ENCODE measurements at regions not wholly inside any gene's neighbourhood (a gene's known extent, or its start where the extent isn't known, plus 50 kb on each side); places are given as distances from the start of the nearest gene placed in this dataset.

GRCh38 chr2:2974982-2975381, 402.6 kb downstream of the EIPR1 start:
- Histone ChIP-seq H3K4me3 (no peak overlapping the region), H3K36me3 (no peaks in the 10 kb centered on the region), H3K9me3 (replicated peaks) (peaks cover 8% of the 10 kb centered on the region; the same call in 1 of the 2 replicates), H3K4me1 (replicated peaks) (no peaks in the 10 kb centered on the region), H3K27ac (no peak overlapping the region), H3K27me3 (replicated peaks) (no peaks in the 10 kb centered on the region)
- no peak for DNase-seq (ENCODE audit: low read depth in 1 of 2, low spot score in 2 of 2)

- Histone ChIP-seq H3K27me3 (replicated peaks) (no peaks in the 10 kb centered on the region), H3K4me1 (replicated peaks) (no peaks in the 10 kb centered on the region), H3K9me3 (replicated peaks) (no peaks in the 10 kb centered on the region; the same call in 1 of the 2 replicates), H3K36me3 (no peaks in the 10 kb centered on the region), H3K27ac (no peak overlapping the region), H3K4me3 (no peak overlapping the region)
- DNase-seq (ENCODE audit: low read depth in 1 of 2, low spot score in 2 of 2) = no peak
These were observed 417.0 kb downstream of the EIPR1 start for GRCh38 chr2:2960441-2961133.

GRCh38 chr2:2950403-2950952, 427.1 kb downstream of the EIPR1 start:
- H3K27me3 ChIP-seq (replicated peaks) = no peaks in the 10 kb centered on the region
- DNase-seq (ENCODE audit: low read depth in 1 of 2, low spot score in 2 of 2) = no peak
- H3K4me3 ChIP-seq = no peak overlapping the region
- H3K9me3 ChIP-seq (replicated peaks) = peaks cover 2% of the 10 kb centered on the region; the same call in 1 of the 2 replicates
- H3K27ac ChIP-seq = no peak overlapping the region
- no peaks in the 10 kb centered on the region for H3K4me1 ChIP-seq (replicated peaks)
- no peaks in the 10 kb centered on the region for H3K36me3 ChIP-seq

GRCh38 chr2:2947406-2947805, 430.2 kb downstream of the EIPR1 start:
- no peak for DNase-seq (ENCODE audit: low read depth in 1 of 2, low spot score in 2 of 2)
- Histone ChIP-seq H3K4me1 (replicated peaks) (no peaks in the 10 kb centered on the region), H3K9me3 (replicated peaks) (peaks cover 5% of the 10 kb centered on the region), H3K27ac (no peak overlapping the region), H3K36me3 (no peaks in the 10 kb centered on the region), H3K27me3 (replicated peaks) (no peaks in the 10 kb centered on the region), H3K4me3 (no peak overlapping the region)

- H3K9me3 ChIP-seq (replicated peaks) = peaks cover 12% of the 10 kb centered on the region
- H3K27ac ChIP-seq = no peak overlapping the region
- no peak for DNase-seq (ENCODE audit: low read depth in 1 of 2, low spot score in 2 of 2)
These were observed 434.7 kb downstream of the EIPR1 start for GRCh38 chr2:2942906-2943305.

GRCh38 chr2:2942225-2942624, 435.4 kb downstream of the EIPR1 start:
- no peak for DNase-seq (ENCODE audit: low read depth in 1 of 2, low spot score in 2 of 2)
- no peaks in the 10 kb centered on the region for H3K36me3 ChIP-seq
- no peaks in the 10 kb centered on the region for H3K4me1 ChIP-seq (replicated peaks)
- H3K27me3 ChIP-seq (replicated peaks) = no peaks in the 10 kb centered on the region
- H3K27ac ChIP-seq = no peak overlapping the region
- peaks cover 12% of the 10 kb centered on the region for H3K9me3 ChIP-seq (replicated peaks)
- no peak overlapping the region for H3K4me3 ChIP-seq

More at GRCh38 chr2:2942906-2943305, 434.7 kb downstream of the EIPR1 start:
- no peaks in the 10 kb centered on the region for H3K27me3 ChIP-seq (replicated peaks)
- H3K4me1 ChIP-seq (replicated peaks) = no peaks in the 10 kb centered on the region
- no peaks in the 10 kb centered on the region for H3K36me3 ChIP-seq
- H3K4me3 ChIP-seq = no peak overlapping the region

- no peak for DNase-seq (ENCODE audit: low read depth in 1 of 2, low spot score in 2 of 2)
- peaks cover 12% of the 10 kb centered on the region for H3K9me3 ChIP-seq (replicated peaks)
- no peaks in the 10 kb centered on the region for H3K36me3 ChIP-seq
- H3K4me1 ChIP-seq (replicated peaks) = no peaks in the 10 kb centered on the region
- H3K4me3 ChIP-seq = no peak overlapping the region
- no peak overlapping the region for H3K27ac ChIP-seq
- no peaks in the 10 kb centered on the region for H3K27me3 ChIP-seq (replicated peaks)
These were observed 436.4 kb downstream of the EIPR1 start for GRCh38 chr2:2941205-2941604.

- H3K36me3 ChIP-seq = no peaks in the 10 kb centered on the region
- peaks cover 12% of the 10 kb centered on the region for H3K9me3 ChIP-seq (replicated peaks)
- H3K27me3 ChIP-seq (replicated peaks) = no peaks in the 10 kb centered on the region
- H3K4me1 ChIP-seq (replicated peaks) = no peaks in the 10 kb centered on the region
- no peak for DNase-seq (ENCODE audit: low read depth in 1 of 2, low spot score in 2 of 2)
- no peak overlapping the region for H3K27ac ChIP-seq
- H3K4me3 ChIP-seq = no peak overlapping the region
These were observed 436.9 kb downstream of the EIPR1 start for GRCh38 chr2:2940702-2941101.

- Histone ChIP-seq H3K9me3 (replicated peaks) (peaks cover 12% of the 10 kb centered on the region), H3K4me3 (no peak overlapping the region), H3K4me1 (replicated peaks) (no peaks in the 10 kb centered on the region), H3K36me3 (no peaks in the 10 kb centered on the region), H3K27ac (no peak overlapping the region), H3K27me3 (replicated peaks) (no peaks in the 10 kb centered on the region)
- no peak for DNase-seq (ENCODE audit: low read depth in 1 of 2, low spot score in 2 of 2)
These were observed 437.6 kb downstream of the EIPR1 start for GRCh38 chr2:2940061-2940460.

- Histone ChIP-seq H3K4me3 (no peak overlapping the region), H3K27me3 (replicated peaks) (no peaks in the 10 kb centered on the region), H3K4me1 (replicated peaks) (no peaks in the 10 kb centered on the region), H3K9me3 (replicated peaks) (peaks cover 14% of the 10 kb centered on the region), H3K36me3 (no peaks in the 10 kb centered on the region), H3K27ac (no peak overlapping the region)
- no peak for DNase-seq (ENCODE audit: low read depth in 1 of 2, low spot score in 2 of 2)
These were observed 438.4 kb downstream of the EIPR1 start for GRCh38 chr2:2939078-2939795.

- Histone ChIP-seq H3K27ac (no peak overlapping the region), H3K9me3 (replicated peaks) (peaks cover 14% of the 10 kb centered on the region), H3K4me3 (no peak overlapping the region), H3K36me3 (no peaks in the 10 kb centered on the region), H3K4me1 (replicated peaks) (no peaks in the 10 kb centered on the region), H3K27me3 (replicated peaks) (no peaks in the 10 kb centered on the region)
- DNase-seq (ENCODE audit: low read depth in 1 of 2, low spot score in 2 of 2) = no peak
These were observed 439.1 kb downstream of the EIPR1 start for GRCh38 chr2:2938481-2938880.

GRCh38 chr2:2935445-2936149, 442.0 kb downstream of the EIPR1 start:
- H3K27ac ChIP-seq = no peak overlapping the region
- no peak for DNase-seq (ENCODE audit: low read depth in 1 of 2, low spot score in 2 of 2)
- H3K9me3 ChIP-seq (replicated peaks) = peaks cover 11% of the 10 kb centered on the region; the same call in 1 of the 2 replicates
- no peaks in the 10 kb centered on the region for H3K4me1 ChIP-seq (replicated peaks)
- H3K4me3 ChIP-seq = no peak overlapping the region
- no peaks in the 10 kb centered on the region for H3K27me3 ChIP-seq (replicated peaks)
- H3K36me3 ChIP-seq = no peaks in the 10 kb centered on the region

GRCh38 chr2:2933426-2933825, 444.2 kb downstream of the EIPR1 start:
- H3K27ac ChIP-seq = no peak overlapping the region
- no peak overlapping the region for H3K4me3 ChIP-seq
- H3K36me3 ChIP-seq = no peaks in the 10 kb centered on the region
- peaks cover 6% of the 10 kb centered on the region; the same call in 1 of the 2 replicates for H3K9me3 ChIP-seq (replicated peaks)
- DNase-seq (ENCODE audit: low read depth in 1 of 2, low spot score in 2 of 2) = no peak
- no peaks in the 10 kb centered on the region for H3K27me3 ChIP-seq (replicated peaks)
- H3K4me1 ChIP-seq (replicated peaks) = no peaks in the 10 kb centered on the region
